SK-N-SH (cell line): ENCODE measurements at regions not wholly inside any gene's neighbourhood (a gene's known extent, or its start where the extent isn't known, plus 50 kb on each side); places are given as distances from the start of the nearest gene placed in this dataset.

Experiments used
- CTCF ChIA-PET: fragments of 300-600, 350-600 bp; formaldehyde crosslinking; extraction: SDS; loops from one replicate; lab custom pipeline; 2021; lab: Yijun Ruan, JAX
- POLR2A ChIA-PET: fragments of 350-600 bp; sonication (Branson Sonifier 250); formaldehyde crosslinking; extraction: SDS; loops from one replicate; lab custom pipeline; 2020; ENCODE audit warnings: antibody characterized with exemption, inconsistent platforms; lab: Yijun Ruan, JAX
- DNase-seq: peaks from one replicate; pipeline ENCODE4 v3.0.0; 2012
- H2AFZ ChIP-seq: fragments of 200-600 bp; sonication (generic); 2 replicates; pipeline ENCODE4 v1.8.1; 2016; ENCODE audit warnings: antibody characterized with exemption, mild to moderate bottlenecking, low read depth
- H3F3A ChIP-seq: fragments of 200-600 bp; sonication (generic); replicated peaks from 2 replicates; pipeline ENCODE3; 2016; ENCODE audit warnings: antibody characterized with exemption, mild to moderate bottlenecking; ENCODE audit not compliant: insufficient read depth
- H3K27ac ChIP-seq, 2 experiments: fragments of 200-500 bp in 1 of 2; fragments of 200-600 bp in 1 of 2; sonication (Bioruptor generic) in 1 of 2; sonication (generic), shearing (Covaris generic) in 1 of 2; 2 replicates each; pipeline versions ENCODE4 v1.5.1 to v1.6.1; 2014 to 2016; ENCODE audit warnings: low read depth in 2 of 2, inconsistent platforms in 1 of 2, low read length in 1 of 2, mild to moderate bottlenecking in 1 of 2, mixed read lengths in 1 of 2
- H3K27me3 ChIP-seq: fragments of 200-600 bp; sonication (generic), shearing (Covaris generic); 2 replicates; pipeline ENCODE4 v1.6.1; 2016; ENCODE audit warnings: mixed run types; ENCODE audit not compliant: insufficient read depth
- H3K36me3 ChIP-seq, 2 experiments: fragments of 200-500 bp in 1 of 2; fragments of 200-600 bp in 1 of 2; sonication (Bioruptor generic) in 1 of 2; sonication (generic) in 1 of 2; replicated peaks in 1 of 2; 2 replicates each; pipeline versions ENCODE3 to v1.5.1; 2014 to 2016; ENCODE audit warnings: low read length in 1 of 2, mild to moderate bottlenecking in 1 of 2; ENCODE audit not compliant: insufficient read depth in 2 of 2, control insufficient read depth in 1 of 2
- H3K4me1 ChIP-seq, 2 experiments: fragments of 200-500 bp in 1 of 2; fragments of 200-600 bp in 1 of 2; sonication (Bioruptor generic) in 1 of 2; sonication (generic), shearing (Covaris generic) in 1 of 2; 2 replicates each; pipeline versions ENCODE4 v1.5.1 to v1.6.1; 2014 to 2016; ENCODE audit warnings: low read depth in 1 of 2, low read length in 1 of 2, mixed run types in 1 of 2; ENCODE audit not compliant: insufficient read depth in 2 of 2, control insufficient read depth in 1 of 2
- H3K4me2 ChIP-seq: fragments of 200-600 bp; sonication (generic), shearing (Covaris generic); 2 replicates; pipeline ENCODE4 v1.6.1; 2017; ENCODE audit warnings: mixed run types
- H3K4me3 ChIP-seq, 2 experiments: fragments of 200-500 bp in 1 of 2; fragments of 200-600 bp in 1 of 2; sonication (Bioruptor generic) in 1 of 2; sonication (generic), shearing (Covaris generic) in 1 of 2; 2 replicates each; pipeline versions ENCODE4 v1.5.1 to v1.8.1; 2014 to 2016; ENCODE audit warnings: low read depth in 2 of 2, inconsistent platforms in 1 of 2, low read length in 1 of 2, mild to moderate bottlenecking in 1 of 2, mixed read lengths in 1 of 2, moderate library complexity in 1 of 2
- H3K79me2 ChIP-seq: fragments of 200-600 bp; sonication (generic); 2 replicates; pipeline ENCODE4 v1.8.1; 2017; ENCODE audit warnings: mild to moderate bottlenecking; ENCODE audit not compliant: insufficient read depth
- H3K9ac ChIP-seq: fragments of 200-600 bp; sonication (generic); 2 replicates; pipeline ENCODE4 v1.6.1; 2017; ENCODE audit warnings: mixed run types
- H3K9me2 ChIP-seq: fragments of 200-600 bp; sonication (generic); 2 replicates; pipeline ENCODE4 v1.6.1; 2017; ENCODE audit warnings: mixed run types
- H3K9me3 ChIP-seq: fragments of 200-600 bp; sonication (generic); 2 replicates; pipeline ENCODE4 v1.6.1; 2017; ENCODE audit warnings: mixed run types, mild to moderate bottlenecking, moderate library complexity
- H4K20me1 ChIP-seq: fragments of 200-600 bp; sonication (generic); 2 replicates; pipeline ENCODE4 v1.6.1; 2017; ENCODE audit warnings: mild to moderate bottlenecking, mixed run types; ENCODE audit not compliant: insufficient read depth
- CHD2 ChIP-seq: fragments of 150-350 bp; IDR thresholded peaks from 2 replicates; pipeline ENCODE4 v1.6.1; 2018; ENCODE audit warnings: low read length; ENCODE audit not compliant: partially characterized antibody
- ELF1 ChIP-seq: IDR thresholded peaks from 2 replicates; pipeline ENCODE4 v1.4.0; 2012
- FOSL2 ChIP-seq: IDR thresholded peaks from 2 replicates; pipeline ENCODE4 v1.4.0; 2012; ENCODE audit warnings: low read depth, mild to moderate bottlenecking, moderate library complexity, borderline replicate concordance
- FOXJ3 ChIP-seq: sonication (generic); formaldehyde crosslinking; IDR thresholded peaks from 2 replicates; pipeline ENCODE4 v1.5.1; 2020; ENCODE audit warnings: mild to moderate bottlenecking, missing genetic modification reagents
- NFIC ChIP-seq: IDR thresholded peaks from 2 replicates; pipeline ENCODE4 v1.4.0; 2012; ENCODE audit warnings: borderline replicate concordance
- PBX3 ChIP-seq: IDR thresholded peaks from 2 replicates; pipeline ENCODE4; 2012
- RCOR1 ChIP-seq: fragments of 150-350 bp; IDR thresholded peaks from 2 replicates; pipeline ENCODE4 v1.6.1; 2017; ENCODE audit warnings: antibody characterized with exemption, low read length
- RXRA ChIP-seq: IDR thresholded peaks from 2 replicates; pipeline ENCODE4 v1.4.0; 2012; ENCODE audit warnings: low read depth, mild to moderate bottlenecking, borderline replicate concordance
- TAF1 ChIP-seq: IDR thresholded peaks from 2 replicates; pipeline ENCODE4 v1.6.1; 2012; ENCODE audit warnings: low read depth, mild to moderate bottlenecking, low read length, moderate library complexity, borderline replicate concordance
- TCF12 ChIP-seq: IDR thresholded peaks from 2 replicates; pipeline ENCODE4 v1.4.0; 2012
- TEAD4 ChIP-seq: IDR thresholded peaks from 2 replicates; pipeline ENCODE4 v1.4.0; 2012; ENCODE audit warnings: mild to moderate bottlenecking, borderline replicate concordance; ENCODE audit not compliant: insufficient read depth
- YY1 ChIP-seq: IDR thresholded peaks from 2 replicates; pipeline ENCODE4 v1.4.0; 2012; ENCODE audit warnings: low read depth, mild to moderate bottlenecking
- WGBS: methylation state at CpG from one replicate; pipeline ENCODE4 v1.1.6; 2017; ENCODE audit warnings: low lambda C conversion rate; 5-methylcytosine and 5-hydroxymethylcytosine counted together
- TF ChIP-seq, protein P1 (sequence below): IDR thresholded peaks from 2 replicates; pipeline ENCODE4 v1.4.0; 2012; ENCODE audit warnings: low read depth, borderline replicate concordance
- TF ChIP-seq, protein P2 (sequence below): fragments of 200-600 bp; sonication (generic); IDR thresholded peaks from 2 replicates; pipeline ENCODE4 v1.6.1; 2017; ENCODE audit warnings: antibody characterized with exemption, mild to moderate bottlenecking, moderate library complexity
- TF ChIP-seq, protein P3 (sequence below): IDR thresholded peaks from 2 replicates; pipeline ENCODE4 v1.6.1; 2012; ENCODE audit warnings: mild to moderate bottlenecking, low read depth, low read length, moderate library complexity

GRCh38 chr10:107422681-107423080, 258.2 kb upstream of the SORCS1 start:
- no peak for DNase-seq
- CTCF ChIA-PET, result no interaction called here
- 55% methylated on average over 2 of the region's 2 CpGs for WGBS

More at GRCh38 chr10:107422681-107423080, 258.2 kb upstream of the SORCS1 start:
- no peak overlapping the region for H2AFZ ChIP-seq
- H3F3A ChIP-seq, result no peaks in the 10 kb centered on the region
- H3K9me3 ChIP-seq, result no peaks in the 10 kb centered on the region
- no peak overlapping the region for H3K4me2 ChIP-seq
- no peak overlapping the region for H3K9ac ChIP-seq
- H4K20me1 ChIP-seq, result no peaks in the 10 kb centered on the region
- no peaks in the 10 kb centered on the region for H3K36me3 ChIP-seq
- POLR2A ChIA-PET, result no interaction called here
- no peaks in the 10 kb centered on the region for H3K27me3 ChIP-seq
- TF ChIP-seq ELF1 (no peak), YY1 (no peak), TCF12 (no peak), FOXJ3 (CRISPR knock-in tag) (no peak), PBX3 (no peak), FOSL2 (no peak), TEAD4 (no peak), RXRA (no peak), TAF1 (no peak), RCOR1 (no peak), NFIC (no peak), CHD2 (no peak)
- TF ChIP-seq, protein P1, sequence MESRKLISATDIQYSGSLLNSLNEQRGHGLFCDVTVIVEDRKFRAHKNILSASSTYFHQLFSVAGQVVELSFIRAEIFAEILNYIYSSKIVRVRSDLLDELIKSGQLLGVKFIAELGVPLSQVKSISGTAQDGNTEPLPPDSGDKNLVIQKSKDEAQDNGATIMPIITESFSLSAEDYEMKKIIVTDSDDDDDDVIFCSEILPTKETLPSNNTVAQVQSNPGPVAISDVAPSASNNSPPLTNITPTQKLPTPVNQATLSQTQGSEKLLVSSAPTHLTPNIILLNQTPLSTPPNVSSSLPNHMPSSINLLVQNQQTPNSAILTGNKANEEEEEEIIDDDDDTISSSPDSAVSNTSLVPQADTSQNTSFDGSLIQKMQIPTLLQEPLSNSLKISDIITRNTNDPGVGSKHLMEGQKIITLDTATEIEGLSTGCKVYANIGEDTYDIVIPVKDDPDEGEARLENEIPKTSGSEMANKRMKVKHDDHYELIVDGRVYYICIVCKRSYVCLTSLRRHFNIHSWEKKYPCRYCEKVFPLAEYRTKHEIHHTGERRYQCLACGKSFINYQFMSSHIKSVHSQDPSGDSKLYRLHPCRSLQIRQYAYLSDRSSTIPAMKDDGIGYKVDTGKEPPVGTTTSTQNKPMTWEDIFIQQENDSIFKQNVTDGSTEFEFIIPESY, result no peak
- TF ChIP-seq, protein P2, sequence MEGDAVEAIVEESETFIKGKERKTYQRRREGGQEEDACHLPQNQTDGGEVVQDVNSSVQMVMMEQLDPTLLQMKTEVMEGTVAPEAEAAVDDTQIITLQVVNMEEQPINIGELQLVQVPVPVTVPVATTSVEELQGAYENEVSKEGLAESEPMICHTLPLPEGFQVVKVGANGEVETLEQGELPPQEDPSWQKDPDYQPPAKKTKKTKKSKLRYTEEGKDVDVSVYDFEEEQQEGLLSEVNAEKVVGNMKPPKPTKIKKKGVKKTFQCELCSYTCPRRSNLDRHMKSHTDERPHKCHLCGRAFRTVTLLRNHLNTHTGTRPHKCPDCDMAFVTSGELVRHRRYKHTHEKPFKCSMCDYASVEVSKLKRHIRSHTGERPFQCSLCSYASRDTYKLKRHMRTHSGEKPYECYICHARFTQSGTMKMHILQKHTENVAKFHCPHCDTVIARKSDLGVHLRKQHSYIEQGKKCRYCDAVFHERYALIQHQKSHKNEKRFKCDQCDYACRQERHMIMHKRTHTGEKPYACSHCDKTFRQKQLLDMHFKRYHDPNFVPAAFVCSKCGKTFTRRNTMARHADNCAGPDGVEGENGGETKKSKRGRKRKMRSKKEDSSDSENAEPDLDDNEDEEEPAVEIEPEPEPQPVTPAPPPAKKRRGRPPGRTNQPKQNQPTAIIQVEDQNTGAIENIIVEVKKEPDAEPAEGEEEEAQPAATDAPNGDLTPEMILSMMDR, result no peak
- TF ChIP-seq, protein P3, sequence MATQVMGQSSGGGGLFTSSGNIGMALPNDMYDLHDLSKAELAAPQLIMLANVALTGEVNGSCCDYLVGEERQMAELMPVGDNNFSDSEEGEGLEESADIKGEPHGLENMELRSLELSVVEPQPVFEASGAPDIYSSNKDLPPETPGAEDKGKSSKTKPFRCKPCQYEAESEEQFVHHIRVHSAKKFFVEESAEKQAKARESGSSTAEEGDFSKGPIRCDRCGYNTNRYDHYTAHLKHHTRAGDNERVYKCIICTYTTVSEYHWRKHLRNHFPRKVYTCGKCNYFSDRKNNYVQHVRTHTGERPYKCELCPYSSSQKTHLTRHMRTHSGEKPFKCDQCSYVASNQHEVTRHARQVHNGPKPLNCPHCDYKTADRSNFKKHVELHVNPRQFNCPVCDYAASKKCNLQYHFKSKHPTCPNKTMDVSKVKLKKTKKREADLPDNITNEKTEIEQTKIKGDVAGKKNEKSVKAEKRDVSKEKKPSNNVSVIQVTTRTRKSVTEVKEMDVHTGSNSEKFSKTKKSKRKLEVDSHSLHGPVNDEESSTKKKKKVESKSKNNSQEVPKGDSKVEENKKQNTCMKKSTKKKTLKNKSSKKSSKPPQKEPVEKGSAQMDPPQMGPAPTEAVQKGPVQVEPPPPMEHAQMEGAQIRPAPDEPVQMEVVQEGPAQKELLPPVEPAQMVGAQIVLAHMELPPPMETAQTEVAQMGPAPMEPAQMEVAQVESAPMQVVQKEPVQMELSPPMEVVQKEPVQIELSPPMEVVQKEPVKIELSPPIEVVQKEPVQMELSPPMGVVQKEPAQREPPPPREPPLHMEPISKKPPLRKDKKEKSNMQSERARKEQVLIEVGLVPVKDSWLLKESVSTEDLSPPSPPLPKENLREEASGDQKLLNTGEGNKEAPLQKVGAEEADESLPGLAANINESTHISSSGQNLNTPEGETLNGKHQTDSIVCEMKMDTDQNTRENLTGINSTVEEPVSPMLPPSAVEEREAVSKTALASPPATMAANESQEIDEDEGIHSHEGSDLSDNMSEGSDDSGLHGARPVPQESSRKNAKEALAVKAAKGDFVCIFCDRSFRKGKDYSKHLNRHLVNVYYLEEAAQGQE, result no peak
- no peak overlapping the region for H3K4me3 ChIP-seq
- no peaks in the 10 kb centered on the region for H3K79me2 ChIP-seq
- no peak overlapping the region for H3K27ac ChIP-seq
- no peaks in the 10 kb centered on the region for H3K4me1 ChIP-seq
- no peaks in the 10 kb centered on the region for H3K9me2 ChIP-seq
